ENCODE measurements at regions not wholly inside any gene's neighbourhood (a gene's known extent, or its start where the extent isn't known, plus 50 kb on each side); places are given as distances from the start of the nearest gene placed in this dataset.
"Not testable (repeated sequence)": the region's sequence is repeated elsewhere in the genome, so short reads cannot be mapped to it uniquely, and the experiment has no call there.

- no peak overlapping the region for H3K27ac ChIP-seq
- no peak for TF ChIP-seq CTCF (IDR thresholded peaks at IDR 0.05)
- no peak for DNase-seq (ENCODE audit: low spot score)
- H3K4me3 ChIP-seq: no peak overlapping the region
These were observed 121.0 kb upstream of the SLC39A10 start for GRCh38 chr2:195535911-195536522.

GRCh38 chr2:195534971-195535370 is 122.1 kb upstream of the SLC39A10 start:
- H3K27ac ChIP-seq: peak overlapping the region in 1 of 2 donors; percentile 89

GRCh38 chr2:195533771-195534642 is 123.0 kb upstream of the SLC39A10 start:
- TF ChIP-seq CTCF (IDR thresholded peaks at IDR 0.05): no peak
- peak overlapping the region; percentile 52 for H3K4me3 ChIP-seq
- DNase-seq (ENCODE audit: low spot score): peak; percentile 90
- H3K27ac ChIP-seq: peak overlapping the region; percentile 55 to 89

More at GRCh38 chr2:195534971-195535370, 122.1 kb upstream of the SLC39A10 start:
- TF ChIP-seq CTCF (IDR thresholded peaks at IDR 0.05): no peak
- no peak for DNase-seq (ENCODE audit: low spot score)
- no peak overlapping the region for H3K4me3 ChIP-seq

- peak overlapping the region; percentile 40 for H3K4me3 ChIP-seq
- DNase-seq (ENCODE audit: low spot score): no peak
- H3K27ac ChIP-seq: no peak overlapping the region
- no peak for TF ChIP-seq CTCF (IDR thresholded peaks at IDR 0.05)
These were observed 124.3 kb upstream of the SLC39A10 start for GRCh38 chr2:195532628-195533271.

- no peak overlapping the region for H3K4me3 ChIP-seq
- no peak for TF ChIP-seq CTCF (IDR thresholded peaks at IDR 0.05)
- H3K27ac ChIP-seq: no peak overlapping the region
- DNase-seq (ENCODE audit: low spot score): no peak
These were observed 124.8 kb upstream of the SLC39A10 start for GRCh38 chr2:195532255-195532627.

GRCh38 chr2:195531754-195532153 is 125.3 kb upstream of the SLC39A10 start:
- H3K4me3 ChIP-seq: no peak overlapping the region
- DNase-seq (ENCODE audit: low spot score): no peak
- H3K27ac ChIP-seq: no peak overlapping the region
- no peak for TF ChIP-seq CTCF (IDR thresholded peaks at IDR 0.05)

- not testable (repeated sequence) for H3K27ac ChIP-seq; DNase-seq (ENCODE audit: low spot score)
These were observed 133.8 kb upstream of the SLC39A10 start for GRCh38 chr2:195523242-195523641.

More at GRCh38 chr2:195523242-195523641, 133.8 kb upstream of the SLC39A10 start:
- H3K4me3 ChIP-seq: not testable (repeated sequence)
